ENCODE measurements at regions not wholly inside any gene's neighbourhood (a gene's known extent, or its start where the extent isn't known, plus 50 kb on each side); places are given as distances from the start of the nearest gene placed in this dataset.

DNA sequence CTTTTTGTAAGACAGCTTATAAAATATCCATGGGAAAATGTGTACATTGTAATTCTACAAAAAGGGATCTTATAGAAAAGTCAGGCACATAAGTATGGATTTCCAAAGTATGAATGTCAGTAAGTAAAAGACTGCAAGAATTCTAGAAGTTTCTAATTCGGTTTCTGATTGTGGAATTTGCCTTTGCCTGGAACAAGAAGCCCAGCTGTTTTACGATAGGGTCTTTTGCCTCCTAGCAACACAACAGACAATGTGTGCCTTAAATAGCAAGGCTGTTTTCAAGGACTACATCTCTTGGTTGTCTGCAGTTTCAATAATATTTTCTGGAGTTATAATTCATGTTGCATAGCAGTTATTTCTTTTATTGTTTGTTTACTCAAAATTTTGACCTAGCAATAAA, 312.9 kb downstream of the MTX2 start:
- Histone ChIP-seq H3K9me3 (no peaks in the 10 kb centered on the region), H3K36me3 (no peaks in the 10 kb centered on the region), H3K27ac (no peak overlapping the region), H3K27me3 (peaks cover 0 to 3% (median 0%) of the 10 kb centered on the region in 3 donors), H3K4me3 (no peak overlapping the region), H3K4me1 (no peaks in the 10 kb centered on the region)
- intact Hi-C loops (cut with DNase I; ENCODE audit: low total_unique reads): no loop called here
- 63 to 74% (median 70%) methylated on average over 2 of the region's 2 CpGs for WGBS, 5 donors
- no peak for DNase-seq
- TF ChIP-seq EP300 (IDR thresholded peaks at IDR 0.05) (no peak), POLR2A (IDR thresholded peaks at IDR 0.05) (no peak), CTCF (IDR thresholded peaks at IDR 0.05) (no peak), POLR2AphosphoS5 (IDR thresholded peaks at IDR 0.05) (no peak)

GRCh38 chr2:176582990-176583481, 313.8 kb downstream of the MTX2 start:
- peak in 1 of 2 donors; percentile 64 for DNase-seq
- no peak overlapping the region for H3K4me3 ChIP-seq
- intact Hi-C loops (cut with DNase I; ENCODE audit: low total_unique reads): no loop called here
- H3K4me1 ChIP-seq: no peaks in the 10 kb centered on the region
- peaks cover 0 to 5% (median 0%) of the 10 kb centered on the region in 3 donors for H3K27me3 ChIP-seq
- no peaks in the 10 kb centered on the region for H3K36me3 ChIP-seq
- TF ChIP-seq POLR2A (IDR thresholded peaks at IDR 0.05): no peak
- no peak for TF ChIP-seq EP300 (IDR thresholded peaks at IDR 0.05)
- no peak for TF ChIP-seq POLR2AphosphoS5 (IDR thresholded peaks at IDR 0.05)
- TF ChIP-seq CTCF (IDR thresholded peaks at IDR 0.05): no peak
- WGBS, 5 donors: 21 to 35% (median 28%) methylated on average over 2 of the region's 2 CpGs
- no peak overlapping the region for H3K27ac ChIP-seq
- no peaks in the 10 kb centered on the region for H3K9me3 ChIP-seq

GRCh38 chr2:176583607-176584006, 314.4 kb downstream of the MTX2 start:
- H3K27ac ChIP-seq: no peak overlapping the region
- WGBS, 5 donors: 12 to 23% (median 20%) methylated on average over 6 of the region's 6 CpGs
- intact Hi-C loops (cut with DNase I; ENCODE audit: low total_unique reads): no loop called here

GRCh38 chr2:176584333-176584732, 315.1 kb downstream of the MTX2 start:
- DNase-seq: no peak
- 54 to 64% (median 58%) methylated on average over 3 of the region's 3 CpGs for WGBS, 5 donors
- TF ChIP-seq EP300 (IDR thresholded peaks at IDR 0.05): no peak
- Histone ChIP-seq H3K27ac (no peak overlapping the region), H3K27me3 (peaks cover 0 to 5% (median 0%) of the 10 kb centered on the region in 3 donors), H3K4me1 (no peaks in the 10 kb centered on the region), H3K36me3 (no peaks in the 10 kb centered on the region), H3K9me3 (no peaks in the 10 kb centered on the region), H3K4me3 (no peak overlapping the region)
- intact Hi-C loops (cut with DNase I; ENCODE audit: low total_unique reads): no loop called here

More at GRCh38 chr2:176583607-176584006, 314.4 kb downstream of the MTX2 start:
- no peak for DNase-seq
- H3K4me3 ChIP-seq: no peak overlapping the region
- H3K27me3 ChIP-seq: peaks cover 0 to 5% (median 0%) of the 10 kb centered on the region in 3 donors
- H3K36me3 ChIP-seq: no peaks in the 10 kb centered on the region
- no peaks in the 10 kb centered on the region for H3K9me3 ChIP-seq
- H3K4me1 ChIP-seq: no peaks in the 10 kb centered on the region
- no peak for TF ChIP-seq CTCF (IDR thresholded peaks at IDR 0.05)
- no peak for TF ChIP-seq POLR2A (IDR thresholded peaks at IDR 0.05)
- no peak for TF ChIP-seq EP300 (IDR thresholded peaks at IDR 0.05)
- no peak for TF ChIP-seq POLR2AphosphoS5 (IDR thresholded peaks at IDR 0.05)

GRCh38 chr2:176585291-176585690, 316.0 kb downstream of the MTX2 start:
- H3K9me3 ChIP-seq: no peaks in the 10 kb centered on the region
- peaks cover 0 to 5% (median 0%) of the 10 kb centered on the region in 3 donors for H3K27me3 ChIP-seq
- H3K27ac ChIP-seq: no peak overlapping the region
- no peaks in the 10 kb centered on the region for H3K4me1 ChIP-seq
- H3K36me3 ChIP-seq: no peaks in the 10 kb centered on the region
- 68 to 88% (median 88%) methylated on average over 1 of the region's 1 CpG for WGBS, 5 donors
- intact Hi-C loops (cut with DNase I; ENCODE audit: low total_unique reads): no loop called here
- no peak for DNase-seq
- H3K4me3 ChIP-seq: no peak overlapping the region
- TF ChIP-seq CTCF (IDR thresholded peaks at IDR 0.05) (no peak), POLR2A (IDR thresholded peaks at IDR 0.05) (no peak), POLR2AphosphoS5 (IDR thresholded peaks at IDR 0.05) (no peak), EP300 (IDR thresholded peaks at IDR 0.05) (no peak)

All from stomach (tissue), 8 donors.